A549 (cell line): ENCODE measurements at regions not wholly inside any gene's neighbourhood (a gene's known extent, or its start where the extent isn't known, plus 50 kb on each side); places are given as distances from the start of the nearest gene placed in this dataset.

Source experiments
- ATAC-seq, 2 experiments: fragments of 200-7000 bp in 1 of 2; fragments of >200 bp in 1 of 2; cut with Nextera tagmentation in 1 of 2; cut with Tn5 transposase in 1 of 2; 3 replicates each; pipeline versions ENCODE4 v1.8.0 to v1.9.1; 2018 to 2020; ENCODE audit warnings: mild to moderate bottlenecking in 1 of 2, moderate library complexity in 1 of 2
- CTCF ChIA-PET: fragments of 300-600 bp; sonication (Branson Sonifier 250); formaldehyde crosslinking; extraction: SDS; loops from one replicate; lab custom pipeline; 2021; ENCODE audit warnings: antibody characterized with exemption, inconsistent platforms; lab: Yijun Ruan, JAX
- POLR2A ChIA-PET: fragments of 350-600 bp; formaldehyde crosslinking; extraction: SDS; loops from one replicate; lab custom pipeline; 2021; ENCODE audit warnings: antibody characterized with exemption, inconsistent platforms; lab: Yijun Ruan, JAX
- DNase-seq, 2 experiments: peaks; one replicate each; pipeline versions ENCODE4 v3.0.0 to v3.0.0-alpha.2; 2011 to 2016; ENCODE audit warnings: low read depth in 1 of 2, low spot score in 1 of 2
- FAIRE-seq: peaks from 2 replicates; lab custom pipeline; 2011; peaks lifted over from hg19 to GRCh38; lab: Jason Lieb, UNC
- H3K27ac ChIP-seq, 2 experiments: fragments of >200 bp; sonication (Bioruptor Twin); formaldehyde crosslinking; 3 replicates each; pipeline ENCODE4 v1.5.1; 2016 to 2017
- H3K4me1 ChIP-seq: fragments of >200 bp; sonication (Bioruptor Twin); formaldehyde crosslinking; 3 replicates; pipeline ENCODE4 v1.6.1; 2016
- H3K4me2 ChIP-seq: fragments of >200 bp; sonication (Bioruptor Twin); formaldehyde crosslinking; 3 replicates; pipeline ENCODE4 v1.6.1; 2016
- H3K4me3 ChIP-seq: fragments of >200 bp; sonication (Bioruptor Twin); formaldehyde crosslinking; 3 replicates; pipeline ENCODE4 v1.5.1; 2016
- H3K9me3 ChIP-seq: fragments of >200 bp; sonication (Bioruptor Twin); formaldehyde crosslinking; 3 replicates; pipeline ENCODE4 v1.6.1; 2016
- BCL3 ChIP-seq: fragments of >200 bp; sonication (Bioruptor Twin); formaldehyde crosslinking; IDR thresholded peaks from 3 replicates; pipeline ENCODE4 v1.6.1; 2016
- CBX2 ChIP-seq: fragments of 200-600 bp; sonication (generic); IDR thresholded peaks from 2 replicates; pipeline ENCODE4 v1.6.1; 2016; ENCODE audit warnings: low read depth, mild to moderate bottlenecking, borderline replicate concordance
- ESRRA ChIP-seq: fragments of 150-350 bp; IDR thresholded peaks from 2 replicates; pipeline ENCODE4 v1.6.1; 2014; ENCODE audit warnings: mild to moderate bottlenecking, low read length, borderline replicate concordance
- HDAC2 ChIP-seq: fragments of 200-600 bp; sonication (generic); IDR thresholded peaks from 2 replicates; pipeline ENCODE4 v1.6.1; 2016
- HOXA7 ChIP-seq: fragments of 250-450 bp; sonication (Bioruptor Pico); IDR thresholded peaks from 2 replicates; pipeline ENCODE4 v1.5.0; 2020; ENCODE audit warnings: mild to moderate bottlenecking, moderate library complexity
- HOXB13 ChIP-seq: fragments of 250-450 bp; sonication (Bioruptor Pico); IDR thresholded peaks from 2 replicates; pipeline ENCODE4 v1.5.0; 2020; ENCODE audit warnings: low read depth, mild to moderate bottlenecking, moderate library complexity
- JUNB ChIP-seq: fragments of >200 bp; sonication (Bioruptor Twin); formaldehyde crosslinking; IDR thresholded peaks from 2 replicates; pipeline ENCODE4 v1.6.1; 2016
- KDM5A ChIP-seq: fragments of 200-600 bp; sonication (generic); IDR thresholded peaks from 2 replicates; pipeline ENCODE4 v1.6.1; 2016; ENCODE audit warnings: antibody characterized with exemption, mild to moderate bottlenecking
- MAFK ChIP-seq: fragments of 450-650 bp; IDR thresholded peaks from 2 replicates; pipeline ENCODE4 v1.6.1; 2014; ENCODE audit not compliant: partially characterized antibody
- MAZ ChIP-seq: fragments of 150-350 bp; IDR thresholded peaks from 2 replicates; pipeline ENCODE4 v1.6.1; 2014; ENCODE audit warnings: antibody characterized with exemption, low read depth, low read length, borderline replicate concordance
- NFE2L2 ChIP-seq: fragments of 150-350 bp; conservative IDR thresholded peaks from 2 replicates; pipeline ENCODE4 v1.6.1; 2014; ENCODE audit warnings: low read length
- NPAS2 ChIP-seq: fragments of 250-450 bp; sonication (Bioruptor Pico); IDR thresholded peaks from 2 replicates; pipeline ENCODE4 v1.8.0; 2022; ENCODE audit warnings: mild to moderate bottlenecking, moderate library complexity, borderline replicate concordance
- NR3C1 ChIP-seq: fragments of >200 bp; sonication (Bioruptor Twin); formaldehyde crosslinking; IDR thresholded peaks from 3 replicates; pipeline ENCODE4 v1.6.1; 2017
- RFX5 ChIP-seq: fragments of 450-650 bp; IDR thresholded peaks from 2 replicates; pipeline ENCODE4 v1.7.1; 2014; ENCODE audit warnings: antibody characterized with exemption, mild to moderate bottlenecking, moderate library complexity
- SREBF2 ChIP-seq: fragments of 450-650 bp; IDR thresholded peaks from 2 replicates; pipeline ENCODE4 v1.6.1; 2014; ENCODE audit warnings: mild to moderate bottlenecking, moderate library complexity
- WGBS: methylation state at CpG from one replicate; pipeline ENCODE4 v1.1.6; 2017; ENCODE audit errors: missing lambda C conversion rate; 5-methylcytosine and 5-hydroxymethylcytosine counted together
- TF ChIP-seq, protein P1 (sequence below): IDR thresholded peaks from 2 replicates; pipeline ENCODE4 v1.6.1; 2012
- TF ChIP-seq, protein P2 (sequence below): fragments of >200 bp; sonication (Bioruptor Twin); formaldehyde crosslinking; IDR thresholded peaks from 3 replicates; pipeline ENCODE4 v1.5.1; 2016
- TF ChIP-seq, protein P3 (sequence below): IDR thresholded peaks from 2 replicates; pipeline ENCODE4 v1.6.1; 2012

- H3K9me3 ChIP-seq, result peaks cover 11% of the 10 kb centered on the region; the same call in 2 of the 3 replicates
- no peak for FAIRE-seq
- H3K4me2 ChIP-seq, result no peak overlapping the region
- 0 out of 6 replicates have a peak overlapping the region, but pooled peaks of 1 of the 2 experiments have one; percentile 16 for H3K27ac ChIP-seq
- CTCF ChIA-PET, result no interaction called here
- TF ChIP-seq NPAS2 (CRISPR knock-in tag) (no peak), SREBF2 (no peak), MAFK (no peak), NR3C1 (no peak), NFE2L2 (no peak), KDM5A (no peak), MAZ (no peak), CBX2 (no peak), HOXA7 (no peak), ESRRA (no peak), JUNB (no peak), RFX5 (no peak)
- TF ChIP-seq, protein P1, sequence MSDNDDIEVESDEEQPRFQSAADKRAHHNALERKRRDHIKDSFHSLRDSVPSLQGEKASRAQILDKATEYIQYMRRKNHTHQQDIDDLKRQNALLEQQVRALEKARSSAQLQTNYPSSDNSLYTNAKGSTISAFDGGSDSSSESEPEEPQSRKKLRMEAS, result no peak
- TF ChIP-seq, protein P2, sequence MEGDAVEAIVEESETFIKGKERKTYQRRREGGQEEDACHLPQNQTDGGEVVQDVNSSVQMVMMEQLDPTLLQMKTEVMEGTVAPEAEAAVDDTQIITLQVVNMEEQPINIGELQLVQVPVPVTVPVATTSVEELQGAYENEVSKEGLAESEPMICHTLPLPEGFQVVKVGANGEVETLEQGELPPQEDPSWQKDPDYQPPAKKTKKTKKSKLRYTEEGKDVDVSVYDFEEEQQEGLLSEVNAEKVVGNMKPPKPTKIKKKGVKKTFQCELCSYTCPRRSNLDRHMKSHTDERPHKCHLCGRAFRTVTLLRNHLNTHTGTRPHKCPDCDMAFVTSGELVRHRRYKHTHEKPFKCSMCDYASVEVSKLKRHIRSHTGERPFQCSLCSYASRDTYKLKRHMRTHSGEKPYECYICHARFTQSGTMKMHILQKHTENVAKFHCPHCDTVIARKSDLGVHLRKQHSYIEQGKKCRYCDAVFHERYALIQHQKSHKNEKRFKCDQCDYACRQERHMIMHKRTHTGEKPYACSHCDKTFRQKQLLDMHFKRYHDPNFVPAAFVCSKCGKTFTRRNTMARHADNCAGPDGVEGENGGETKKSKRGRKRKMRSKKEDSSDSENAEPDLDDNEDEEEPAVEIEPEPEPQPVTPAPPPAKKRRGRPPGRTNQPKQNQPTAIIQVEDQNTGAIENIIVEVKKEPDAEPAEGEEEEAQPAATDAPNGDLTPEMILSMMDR, result no peak
- TF ChIP-seq, protein P3, sequence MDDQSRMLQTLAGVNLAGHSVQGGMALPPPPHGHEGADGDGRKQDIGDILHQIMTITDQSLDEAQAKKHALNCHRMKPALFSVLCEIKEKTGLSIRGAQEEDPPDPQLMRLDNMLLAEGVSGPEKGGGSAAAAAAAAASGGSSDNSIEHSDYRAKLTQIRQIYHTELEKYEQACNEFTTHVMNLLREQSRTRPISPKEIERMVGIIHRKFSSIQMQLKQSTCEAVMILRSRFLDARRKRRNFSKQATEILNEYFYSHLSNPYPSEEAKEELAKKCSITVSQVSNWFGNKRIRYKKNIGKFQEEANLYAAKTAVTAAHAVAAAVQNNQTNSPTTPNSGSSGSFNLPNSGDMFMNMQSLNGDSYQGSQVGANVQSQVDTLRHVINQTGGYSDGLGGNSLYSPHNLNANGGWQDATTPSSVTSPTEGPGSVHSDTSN, result no peak
- DNase-seq, result peak in 1 of 2 experiments; percentile 18
- ATAC-seq, result no peak
- WGBS, result 71% methylated on average over 5 of the region's 5 CpGs
- H3K4me1 ChIP-seq, result 0 out of 3 replicates have a peak, but pooled peaks cover 3% of the 10 kb centered on the region
- H3K4me3 ChIP-seq, result no peak overlapping the region
- POLR2A ChIA-PET, result no interaction called here
Observed at GRCh38 chr6:147043994-147044477, 160.2 kb upstream of the STXBP5 start.

- no peak for ATAC-seq
- no peak for FAIRE-seq
- Histone ChIP-seq H3K4me1 (no peaks in the 10 kb centered on the region), H3K9me3 (peaks cover 11% of the 10 kb centered on the region; the same call in 2 of the 3 replicates), H3K4me2 (no peak overlapping the region), H3K27ac (no peak overlapping the region), H3K4me3 (no peak overlapping the region)
- CTCF ChIA-PET, result no interaction called here
- DNase-seq, result no peak
- 30% methylated on average over 4 of the region's 4 CpGs for WGBS
- TF ChIP-seq HDAC2 (no peak), BCL3 (no peak), NR3C1 (no peak)
- POLR2A ChIA-PET, result no interaction called here
Observed at GRCh38 chr6:147046141-147046877, 157.9 kb upstream of the STXBP5 start.

DNA sequence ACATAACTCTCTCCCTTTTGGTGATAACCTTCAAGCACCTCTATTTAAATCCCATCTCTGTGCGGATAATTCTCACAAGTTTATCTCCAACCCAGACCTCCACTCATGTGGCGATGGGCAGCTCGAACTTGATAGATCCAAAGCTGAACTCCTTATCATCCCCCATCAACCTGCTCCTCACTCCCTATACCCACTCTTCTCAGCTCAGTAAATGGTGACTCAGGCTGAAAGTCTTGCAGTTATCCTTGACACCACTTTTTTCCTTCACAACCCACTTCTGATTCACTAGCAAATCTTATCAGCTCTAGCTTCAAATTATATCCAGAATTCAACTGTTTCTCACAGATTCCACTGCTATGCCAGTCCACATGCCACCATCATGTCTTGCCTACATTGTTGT lies 155.3 kb upstream of the STXBP5 start:
- H3K27ac ChIP-seq, result no peak overlapping the region
- FAIRE-seq, result no peak
- no peak for ATAC-seq
- WGBS, result 74% methylated on average over 3 of the region's 3 CpGs
- no peak overlapping the region for H3K4me2 ChIP-seq
- H3K9me3 ChIP-seq, result peaks cover 7% of the 10 kb centered on the region; the same call in 2 of the 3 replicates
- TF ChIP-seq HOXB13 (CRISPR knock-in tag) (no peak), HOXA7 (no peak)
- POLR2A ChIA-PET, result no interaction called here
- no peak for DNase-seq
- no peaks in the 10 kb centered on the region for H3K4me1 ChIP-seq
- CTCF ChIA-PET, result no interaction called here
- no peak overlapping the region for H3K4me3 ChIP-seq
